ENCODE measurements at regions not wholly inside any gene's neighbourhood (a gene's known extent, or its start where the extent isn't known, plus 50 kb on each side); places are given as distances from the start of the nearest gene placed in this dataset.

GRCh38 chr7:155954550-155955366 lies 142.5 kb upstream of the SHH start:
- TF ChIP-seq POLR2AphosphoS5 (IDR thresholded peaks at IDR 0.05) (no peak), POLR2A (IDR thresholded peaks at IDR 0.05) (no peak), EP300 (IDR thresholded peaks at IDR 0.05) (no peak)
- TF ChIP-seq, protein P1, sequence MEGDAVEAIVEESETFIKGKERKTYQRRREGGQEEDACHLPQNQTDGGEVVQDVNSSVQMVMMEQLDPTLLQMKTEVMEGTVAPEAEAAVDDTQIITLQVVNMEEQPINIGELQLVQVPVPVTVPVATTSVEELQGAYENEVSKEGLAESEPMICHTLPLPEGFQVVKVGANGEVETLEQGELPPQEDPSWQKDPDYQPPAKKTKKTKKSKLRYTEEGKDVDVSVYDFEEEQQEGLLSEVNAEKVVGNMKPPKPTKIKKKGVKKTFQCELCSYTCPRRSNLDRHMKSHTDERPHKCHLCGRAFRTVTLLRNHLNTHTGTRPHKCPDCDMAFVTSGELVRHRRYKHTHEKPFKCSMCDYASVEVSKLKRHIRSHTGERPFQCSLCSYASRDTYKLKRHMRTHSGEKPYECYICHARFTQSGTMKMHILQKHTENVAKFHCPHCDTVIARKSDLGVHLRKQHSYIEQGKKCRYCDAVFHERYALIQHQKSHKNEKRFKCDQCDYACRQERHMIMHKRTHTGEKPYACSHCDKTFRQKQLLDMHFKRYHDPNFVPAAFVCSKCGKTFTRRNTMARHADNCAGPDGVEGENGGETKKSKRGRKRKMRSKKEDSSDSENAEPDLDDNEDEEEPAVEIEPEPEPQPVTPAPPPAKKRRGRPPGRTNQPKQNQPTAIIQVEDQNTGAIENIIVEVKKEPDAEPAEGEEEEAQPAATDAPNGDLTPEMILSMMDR (IDR thresholded peaks at IDR 0.05) = no peak

All from suprapubic skin (tissue), 4 donors.